IPS-18c (cell line): ENCODE measurements at regions not wholly inside any gene's neighbourhood (a gene's known extent, or its start where the extent isn't known, plus 50 kb on each side); places are given as distances from the start of the nearest gene placed in this dataset.
"Not testable (repeated sequence)": the region's sequence is repeated elsewhere in the genome, so short reads cannot be mapped to it uniquely, and the experiment has no call there.

ENCODE experiments used
- H3K4me3 ChIP-seq: 2 replicates; pipeline ENCODE4 v1.7.0; 2013; ENCODE audit warnings: low read depth, mild to moderate bottlenecking, low read length, moderate library complexity; ENCODE audit not compliant: insufficient read depth
- H3K9me3 ChIP-seq: one replicate; pipeline ENCODE4 v1.6.1; 2013; ENCODE audit warnings: mild to moderate bottlenecking, low read length, moderate library complexity; ENCODE audit not compliant: control insufficient read depth, insufficient read depth

DNA sequence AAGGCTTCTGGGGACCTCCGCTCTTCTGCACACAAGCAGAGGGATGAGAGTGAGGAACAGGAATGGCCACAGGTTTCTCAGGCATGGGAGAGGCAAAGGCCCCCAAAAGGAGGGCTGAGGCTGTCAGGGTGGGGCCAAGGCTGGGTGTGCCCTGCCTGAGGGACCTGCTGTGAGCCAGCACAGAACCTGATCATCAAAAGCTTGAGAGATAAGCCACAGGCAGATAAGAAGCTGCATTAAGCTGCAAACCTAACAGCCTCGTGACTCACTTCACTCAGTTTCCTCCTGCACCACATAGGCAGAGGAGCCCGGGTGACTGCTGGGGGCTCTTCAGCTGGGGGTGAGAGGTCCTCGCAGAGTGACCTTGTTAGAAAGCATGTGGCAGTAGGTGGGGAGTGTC, 64.5 kb upstream of the LAPTM4A start:
- Histone ChIP-seq H3K9me3 (no peaks in the 10 kb centered on the region), H3K4me3 (no peak overlapping the region)

DNA sequence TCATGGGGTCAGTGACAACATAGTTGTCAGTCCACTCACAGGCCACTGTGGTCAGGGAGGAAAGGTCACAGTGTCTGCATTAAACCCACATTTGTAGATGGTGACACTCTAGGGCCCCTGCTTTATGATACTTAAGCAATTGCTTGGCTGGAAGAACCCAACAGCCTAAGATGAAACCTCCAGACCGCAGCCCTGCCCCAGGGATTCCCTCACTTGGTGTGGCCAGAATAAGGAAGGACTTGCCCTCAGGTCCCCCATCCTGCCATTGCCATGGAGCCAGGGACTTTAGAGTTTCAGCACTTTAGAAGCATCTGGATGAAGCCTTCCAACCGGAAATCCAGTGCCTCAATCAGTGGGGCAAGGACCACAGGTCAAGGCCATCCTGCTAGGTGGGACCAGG, 63.9 kb upstream of the LAPTM4A start:
- H3K9me3 ChIP-seq = no peaks in the 10 kb centered on the region

DNA sequence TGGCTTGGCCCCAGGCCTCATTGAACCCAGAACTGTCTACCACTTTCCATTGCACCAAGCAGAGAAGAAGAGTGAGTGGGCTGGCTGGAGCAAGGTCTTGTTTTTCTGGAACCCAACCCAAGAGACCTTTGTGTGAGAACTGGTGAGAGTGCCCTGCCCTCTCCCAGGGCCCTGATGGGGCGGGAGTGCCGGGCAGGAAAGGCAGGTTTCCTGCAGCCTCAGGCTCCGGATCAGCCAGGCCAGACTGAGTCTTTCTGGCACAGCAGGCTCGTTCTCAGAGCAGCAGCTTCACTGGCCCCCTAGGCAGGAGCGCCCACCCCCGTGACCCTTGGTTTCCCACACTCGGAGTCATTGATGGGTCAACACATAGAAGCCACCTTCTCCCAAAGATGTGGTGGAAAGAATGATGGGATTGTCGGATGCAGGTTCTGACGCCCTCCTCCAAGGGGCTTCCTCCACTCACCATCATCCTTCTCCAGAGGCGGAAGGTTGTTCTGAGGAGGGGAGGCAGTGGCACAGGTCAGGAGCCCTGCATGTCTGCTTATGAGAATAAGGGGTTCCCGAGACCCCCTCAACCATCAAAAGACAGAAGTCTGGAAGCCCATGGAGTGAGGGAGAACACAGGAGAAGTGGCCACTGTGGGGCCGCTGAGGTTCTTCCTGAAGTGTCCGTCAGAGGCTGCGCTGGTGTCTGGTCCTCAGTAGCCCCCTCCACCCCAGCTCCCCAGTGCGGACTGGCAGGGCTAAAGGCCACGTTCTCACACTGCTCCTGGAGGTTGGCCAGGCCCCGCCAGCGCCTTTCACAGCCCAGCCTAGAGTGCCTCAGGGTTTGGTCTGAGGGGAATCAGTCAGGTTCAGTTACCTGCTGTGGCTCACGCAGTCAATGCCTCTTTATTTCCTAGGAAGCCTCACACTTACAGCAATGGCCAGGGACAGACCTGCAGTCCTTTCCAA, 62.8 kb upstream of the LAPTM4A start:
- no peaks in the 10 kb centered on the region for H3K9me3 ChIP-seq
- no peak overlapping the region for H3K4me3 ChIP-seq

More for the DNA sequence above, 63.9 kb upstream of the LAPTM4A start:
- H3K4me3 ChIP-seq = no peak overlapping the region

DNA sequence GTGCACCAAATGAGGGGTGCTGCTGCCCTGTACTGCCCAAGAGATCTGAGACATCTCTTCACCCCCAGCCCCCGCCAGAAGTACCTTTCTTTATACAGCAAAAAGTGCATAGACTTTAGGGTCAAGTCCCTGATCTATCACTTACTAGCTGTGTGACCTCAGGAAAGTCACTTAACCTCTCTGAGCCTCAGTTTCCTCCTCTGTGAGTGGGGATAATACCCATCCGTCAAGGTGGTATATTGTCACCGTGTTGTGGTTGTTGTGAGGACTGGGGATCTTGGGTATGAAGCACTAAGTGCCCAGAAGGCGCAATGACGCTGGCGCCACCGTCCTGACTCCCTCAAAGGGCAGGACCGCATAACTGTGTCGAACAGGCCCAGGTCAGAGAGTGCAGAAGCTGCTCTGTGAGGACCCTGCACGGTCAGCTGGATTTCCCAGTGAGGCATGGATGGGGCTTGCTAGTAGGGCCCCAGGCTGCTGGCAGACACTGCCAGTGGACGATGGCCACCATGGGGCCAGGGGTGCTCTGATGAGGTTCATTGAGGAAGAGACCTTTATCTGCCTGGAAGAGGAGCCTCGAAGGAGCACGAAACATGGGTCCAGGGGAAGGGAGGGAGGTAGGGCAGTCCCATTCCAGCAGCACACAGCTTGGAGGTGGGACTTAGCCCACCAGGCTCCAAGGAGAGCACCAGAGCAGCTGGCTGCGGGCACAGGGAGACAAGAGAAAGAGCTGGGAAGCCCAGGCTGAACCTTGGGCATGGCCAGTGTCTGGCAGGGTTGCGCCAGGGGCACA, 61.8 kb upstream of the LAPTM4A start:
- Histone ChIP-seq H3K9me3 (no peaks in the 10 kb centered on the region), H3K4me3 (no peak overlapping the region)

DNA sequence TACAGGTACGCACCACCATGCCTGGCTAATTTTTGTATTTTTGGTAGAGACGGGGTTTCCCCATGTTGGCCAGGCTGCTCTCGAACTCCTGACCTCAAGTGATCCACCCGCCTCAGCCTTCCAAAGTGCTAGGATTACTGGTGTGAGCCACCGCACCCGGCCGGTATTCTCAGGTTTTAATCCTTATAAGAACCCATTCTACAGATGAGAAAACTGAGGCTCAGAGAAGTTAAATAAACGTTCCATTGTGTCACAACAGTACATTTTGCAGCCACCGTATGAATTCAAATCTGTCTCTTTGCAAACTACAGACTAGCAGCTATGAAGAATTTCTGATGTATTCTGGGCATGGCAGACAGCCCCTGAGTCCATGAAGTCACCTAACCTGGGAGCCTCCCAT, 60.9 kb upstream of the LAPTM4A start:
- not testable (repeated sequence) for H3K4me3 ChIP-seq, H3K9me3 ChIP-seq

DNA sequence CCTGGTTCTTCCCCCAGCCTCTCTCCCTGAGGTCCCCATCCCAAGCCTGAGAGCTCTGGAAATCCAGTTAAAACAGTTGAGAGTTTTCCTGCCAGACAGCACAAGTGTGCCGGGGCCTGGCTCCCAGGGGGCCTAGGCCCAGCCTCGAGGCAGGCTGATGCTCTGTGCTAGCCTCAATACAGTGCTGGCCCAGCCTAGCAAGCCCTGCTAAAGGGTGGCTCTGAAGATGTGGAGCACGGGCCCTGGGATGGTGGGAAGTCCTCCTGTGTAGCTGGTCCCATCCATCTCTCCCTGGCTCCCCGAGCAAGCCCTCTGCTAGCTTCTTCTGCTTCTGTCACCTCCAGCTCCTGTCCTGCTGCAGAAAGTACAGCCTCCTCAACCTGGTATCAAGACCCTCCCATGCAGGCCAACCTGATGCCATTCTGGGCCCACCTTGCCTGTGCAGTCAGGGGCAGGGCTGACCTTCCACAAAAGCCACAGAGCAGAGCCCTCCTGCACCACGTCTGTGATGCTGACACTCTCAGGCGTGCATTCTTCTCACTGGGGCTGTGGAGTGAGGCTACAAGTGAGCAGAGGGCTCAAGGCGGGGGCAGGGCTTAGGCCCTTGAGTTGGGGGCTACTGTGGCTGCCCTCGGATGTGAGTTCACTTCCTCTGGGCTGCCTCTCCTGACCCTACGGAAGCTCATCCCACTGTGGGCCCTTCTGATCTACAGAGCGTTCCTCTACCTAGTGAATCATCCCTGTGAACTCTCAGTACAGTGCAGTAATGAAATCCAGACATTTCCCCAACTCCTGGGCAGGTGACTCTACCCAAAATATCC, 60.1 kb upstream of the LAPTM4A start:
- H3K4me3 ChIP-seq = no peak overlapping the region
- H3K9me3 ChIP-seq = no peaks in the 10 kb centered on the region

DNA sequence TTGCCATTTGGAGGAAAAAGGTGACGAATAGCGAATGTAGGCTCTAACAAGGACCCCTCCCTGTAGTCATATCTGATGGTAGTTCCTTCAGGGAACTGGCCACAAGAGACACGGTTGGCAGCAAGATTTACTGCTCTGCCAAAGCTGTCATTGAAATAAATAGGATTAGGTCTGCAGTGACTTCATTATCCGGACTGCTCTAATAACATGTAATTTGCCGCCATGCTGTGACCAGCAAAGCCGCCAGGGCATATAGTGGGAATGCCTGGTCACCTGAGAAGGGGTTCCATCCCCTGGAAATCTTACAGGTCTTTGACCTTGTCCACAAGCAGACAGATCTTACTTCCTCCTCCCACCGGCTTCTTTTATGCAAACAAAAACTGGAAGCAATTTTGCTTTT, 59.4 kb upstream of the LAPTM4A start:
- H3K4me3 ChIP-seq = no peak overlapping the region; the same call in 1 of the 2 replicates
- H3K9me3 ChIP-seq = no peaks in the 10 kb centered on the region

DNA sequence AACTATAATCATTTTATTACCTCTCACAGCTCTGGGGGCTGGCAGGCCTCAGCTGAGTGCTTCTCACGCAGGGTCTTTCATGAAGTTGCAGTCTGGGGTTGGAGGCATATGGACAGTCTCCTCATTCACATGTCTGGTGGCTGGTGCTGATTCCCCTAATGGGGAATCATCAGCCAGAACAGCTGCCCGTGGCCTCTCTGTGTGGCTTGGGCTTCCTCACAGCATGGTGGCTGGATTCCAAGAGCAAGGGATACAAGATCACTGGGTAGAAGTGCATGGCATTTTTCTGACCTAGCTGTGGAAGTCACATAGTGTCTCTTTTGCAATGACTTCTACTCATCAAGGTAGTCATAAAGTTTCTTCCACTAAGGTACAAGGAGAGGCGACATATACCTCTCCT, 59.0 kb upstream of the LAPTM4A start:
- no peak overlapping the region for H3K4me3 ChIP-seq
- no peaks in the 10 kb centered on the region for H3K9me3 ChIP-seq

DNA sequence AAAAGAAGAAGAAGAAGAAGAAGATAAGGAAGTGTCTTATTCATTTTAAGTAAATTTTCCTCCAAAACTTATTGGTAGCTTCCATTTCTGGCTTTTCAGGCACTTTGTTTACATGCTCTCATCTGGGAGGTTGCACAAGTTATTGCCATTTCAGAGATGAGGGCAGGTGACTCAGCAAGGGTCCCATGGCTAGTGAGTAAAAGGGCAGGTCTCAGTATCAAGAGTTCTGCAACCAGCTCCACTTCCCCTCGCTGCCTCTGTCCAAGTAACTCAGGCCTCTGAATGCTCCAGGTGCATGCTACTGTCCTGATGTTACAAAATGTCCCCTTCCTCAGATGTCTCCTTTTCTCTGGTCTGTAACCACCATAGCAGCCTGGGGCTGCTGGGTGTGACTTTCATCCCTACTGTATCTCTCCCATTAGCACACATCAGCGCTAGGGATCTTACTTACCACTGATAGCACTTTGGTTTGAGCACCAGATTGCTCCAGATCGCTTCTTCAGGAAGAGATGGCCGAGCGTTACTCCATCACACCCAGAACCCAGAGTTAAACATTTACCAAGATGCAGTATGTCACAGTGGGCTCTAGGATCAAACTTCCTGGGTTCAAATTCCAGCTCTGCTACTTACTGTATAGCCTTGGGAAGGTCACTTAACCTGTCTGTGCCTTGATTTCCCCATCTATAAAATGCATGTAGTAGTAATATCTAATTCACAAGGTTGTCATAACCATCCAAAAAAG, 57.4 kb upstream of the LAPTM4A start:
- no peak overlapping the region for H3K4me3 ChIP-seq
- H3K9me3 ChIP-seq = no peaks in the 10 kb centered on the region

DNA sequence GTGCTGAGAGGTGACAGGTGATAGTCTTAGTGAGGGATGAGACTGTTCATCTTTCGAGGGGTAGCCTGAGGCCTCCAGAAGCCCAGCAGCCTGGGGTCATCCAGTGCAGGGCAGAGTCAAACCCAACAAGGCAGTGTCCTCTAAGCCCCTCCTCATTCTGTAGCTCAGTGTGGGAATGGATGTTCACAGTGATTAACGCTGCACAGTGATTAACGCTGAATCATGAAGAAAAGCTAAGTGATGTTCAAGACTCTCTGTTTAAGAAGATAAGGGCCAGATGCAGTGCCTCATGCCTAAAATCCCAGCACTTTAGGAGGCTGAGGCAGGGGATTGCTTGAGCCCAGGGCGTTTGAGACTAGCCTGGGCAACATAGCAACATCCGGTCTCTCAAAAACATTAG, 56.3 kb upstream of the LAPTM4A start:
- Histone ChIP-seq H3K4me3 (no peak overlapping the region), H3K9me3 (no peaks in the 10 kb centered on the region)

DNA sequence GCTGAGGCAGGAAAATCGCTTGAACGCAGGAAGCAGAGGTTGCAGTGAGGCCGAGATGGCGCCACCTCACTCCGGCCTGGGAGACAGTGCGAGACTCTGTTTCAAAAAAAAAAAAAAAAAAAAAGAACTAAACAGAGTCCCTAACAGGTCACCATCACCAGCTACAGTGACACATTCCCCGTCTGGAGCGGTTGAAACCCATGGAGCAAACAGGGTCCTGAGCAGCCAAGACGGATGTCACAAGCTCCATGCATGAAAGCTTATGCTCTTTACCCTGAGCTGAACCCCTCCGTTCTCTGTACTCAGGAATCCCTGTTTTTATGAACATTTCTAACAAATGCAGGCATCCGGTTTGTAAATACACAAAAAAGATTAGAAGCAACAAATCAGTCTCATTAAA, 55.9 kb upstream of the LAPTM4A start:
- Histone ChIP-seq H3K9me3 (no peaks in the 10 kb centered on the region), H3K4me3 (no peak overlapping the region)

DNA sequence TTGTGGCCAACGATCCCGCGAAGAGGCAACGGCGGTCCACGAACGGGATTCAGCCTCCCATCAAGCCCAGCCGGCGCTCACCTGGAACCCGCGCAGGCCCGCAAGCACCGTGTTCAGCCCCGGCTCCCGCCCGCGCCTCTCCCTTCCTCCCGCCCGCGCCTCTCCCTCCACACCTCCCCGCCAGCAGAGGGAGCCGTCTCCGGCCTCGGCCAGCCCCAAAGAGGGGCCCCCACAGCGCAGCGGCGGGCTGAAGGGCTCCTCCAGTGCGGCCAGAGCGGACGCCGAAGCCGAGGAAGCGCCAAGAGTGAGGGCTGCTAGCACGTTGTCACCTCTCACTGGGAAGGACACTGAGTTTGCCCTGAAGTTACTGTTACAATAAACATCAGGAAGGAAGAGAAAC, 55.3 kb upstream of the LAPTM4A start:
- Histone ChIP-seq H3K9me3 (no peaks in the 10 kb centered on the region), H3K4me3 (peak overlapping the region; percentile 41; the same call in 1 of the 2 replicates)

DNA sequence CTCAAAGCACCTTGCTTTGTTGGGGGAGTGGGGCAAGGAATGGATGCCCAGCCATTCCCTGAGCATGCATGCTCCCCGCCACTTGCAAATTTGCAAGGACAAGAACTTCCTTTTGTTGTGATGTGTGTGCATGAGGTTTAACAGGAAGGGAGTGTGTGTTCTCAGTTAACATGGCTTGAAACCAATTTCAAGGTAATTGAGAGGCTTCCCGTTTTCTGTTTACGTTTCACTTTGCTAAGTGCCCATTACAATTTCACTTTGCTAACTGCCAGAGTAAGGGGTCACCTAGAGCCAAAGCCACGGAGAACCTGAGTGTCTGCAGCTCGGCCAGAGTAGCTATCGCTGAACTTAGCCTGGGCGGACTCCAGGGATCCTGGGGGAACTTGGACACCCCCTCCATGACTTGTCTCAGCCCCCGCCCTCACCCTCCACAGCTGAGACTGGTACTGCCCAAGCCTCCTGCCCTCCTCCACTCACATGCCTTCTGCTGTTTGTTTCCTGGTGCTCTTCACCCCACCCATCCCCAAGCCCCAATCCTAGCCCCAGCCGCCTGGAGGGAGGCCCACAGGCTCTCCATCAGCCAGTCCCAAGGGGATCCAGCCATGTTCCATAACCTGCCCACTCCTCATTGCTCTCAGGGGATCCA, 53.6 kb upstream of the LAPTM4A start:
- Histone ChIP-seq H3K9me3 (no peaks in the 10 kb centered on the region), H3K4me3 (no peak overlapping the region)

DNA sequence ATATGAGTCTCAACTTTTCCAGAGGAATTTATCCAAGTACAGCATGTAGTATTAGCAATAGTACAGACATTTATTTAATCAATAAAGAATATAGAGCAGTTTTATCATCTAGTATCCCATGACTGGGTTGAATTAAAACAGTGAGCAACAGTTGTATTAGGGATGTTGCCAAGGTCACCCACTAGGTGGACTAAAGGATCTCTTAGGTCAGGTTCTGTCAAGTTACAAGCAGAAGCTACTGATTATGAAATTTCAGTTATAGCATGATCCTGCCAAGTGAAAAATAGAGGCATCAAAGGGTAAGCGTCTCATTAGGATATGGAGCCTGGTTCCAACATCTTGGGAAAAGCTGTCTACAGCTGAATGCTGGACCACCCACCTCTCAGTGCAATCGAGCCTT, 52.1 kb upstream of the LAPTM4A start:
- Histone ChIP-seq H3K9me3 (no peaks in the 10 kb centered on the region), H3K4me3 (no peak overlapping the region)
